Neural cell (in vitro differentiated cells): ENCODE measurements at regions not wholly inside any gene's neighbourhood (a gene's known extent, or its start where the extent isn't known, plus 50 kb on each side); places are given as distances from the start of the nearest gene placed in this dataset.

ENCODE experiments used
- EP300 ChIP-seq: fragments of 450-650 bp; conservative IDR thresholded peaks from 2 replicates; pipeline ENCODE4 v1.6.1; 2014; ENCODE audit warnings: antibody characterized with exemption, mild to moderate bottlenecking, moderate library complexity; ENCODE audit not compliant: poor library complexity, severe bottlenecking
- POLR2AphosphoS5 ChIP-seq: IDR thresholded peaks from 2 replicates; pipeline ENCODE4 v1.6.1; 2012

DNA sequence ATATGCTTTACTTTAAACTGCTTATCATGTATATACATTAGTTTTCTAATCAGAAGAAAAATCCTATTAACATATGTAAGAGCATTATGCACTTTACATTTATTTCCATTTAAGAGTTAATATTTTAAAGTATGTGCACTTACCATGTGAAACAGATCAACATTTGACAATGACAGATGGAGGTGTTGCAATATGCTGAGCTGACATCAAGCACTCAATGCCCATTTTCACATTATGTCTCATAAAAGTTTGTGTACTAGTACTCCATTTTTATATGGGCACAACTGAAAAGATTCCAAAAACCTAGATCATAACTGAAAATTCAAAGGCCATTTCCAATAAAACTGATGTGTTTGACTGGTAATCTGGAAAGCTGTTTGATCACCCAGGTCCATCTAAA, 420.9 kb upstream of the SOX9 start:
- TF ChIP-seq POLR2AphosphoS5 (no peak), EP300 (no peak)
